IPS-15b (cell line): ENCODE measurements at regions not wholly inside any gene's neighbourhood (a gene's known extent, or its start where the extent isn't known, plus 50 kb on each side); places are given as distances from the start of the nearest gene placed in this dataset.
"Not testable (repeated sequence)": the region's sequence is repeated elsewhere in the genome, so short reads cannot be mapped to it uniquely, and the experiment has no call there.

Source experiments
- H3K27me3 ChIP-seq: one replicate; pipeline ENCODE4 v1.6.1; 2013; ENCODE audit warnings: low read length; ENCODE audit not compliant: control insufficient read depth, insufficient read depth
- H3K36me3 ChIP-seq: one replicate; pipeline ENCODE4 v1.6.1; 2013; ENCODE audit warnings: low read length; ENCODE audit not compliant: control insufficient read depth, insufficient read depth
- H3K4me1 ChIP-seq: one replicate; pipeline ENCODE4 v1.6.1; 2013; ENCODE audit warnings: mild to moderate bottlenecking, low read length; ENCODE audit not compliant: control insufficient read depth, insufficient read depth
- H3K4me3 ChIP-seq: one replicate; pipeline ENCODE4 v1.5.1; 2013; ENCODE audit warnings: low read depth, low read length
- H3K9ac ChIP-seq: one replicate; pipeline ENCODE4 v1.6.1; 2013; ENCODE audit warnings: low read depth, mild to moderate bottlenecking, low read length
- H3K9me3 ChIP-seq: one replicate; pipeline ENCODE4 v1.6.1; 2013; ENCODE audit warnings: mild to moderate bottlenecking, low read length; ENCODE audit not compliant: control insufficient read depth, insufficient read depth

- H3K4me1 ChIP-seq, result no peaks in the 10 kb centered on the region
- no peaks in the 10 kb centered on the region for H3K27me3 ChIP-seq
- no peak overlapping the region for H3K4me3 ChIP-seq
- no peak overlapping the region for H3K9ac ChIP-seq
- no peaks in the 10 kb centered on the region for H3K36me3 ChIP-seq
- no peaks in the 10 kb centered on the region for H3K9me3 ChIP-seq
Measured at GRCh38 chr13:71382285-71382684, 484.7 kb downstream of the DACH1 start.

GRCh38 chr13:71380191-71380590 is 486.8 kb downstream of the DACH1 start:
- Histone ChIP-seq H3K36me3 (no peaks in the 10 kb centered on the region), H3K9me3 (no peaks in the 10 kb centered on the region), H3K4me3 (no peak overlapping the region), H3K27me3 (no peaks in the 10 kb centered on the region), H3K9ac (no peak overlapping the region), H3K4me1 (no peaks in the 10 kb centered on the region)

GRCh38 chr13:71378961-71379905 is 487.8 kb downstream of the DACH1 start:
- no peaks in the 10 kb centered on the region for H3K4me1 ChIP-seq
- no peaks in the 10 kb centered on the region for H3K36me3 ChIP-seq
- H3K27me3 ChIP-seq, result no peaks in the 10 kb centered on the region
- no peak overlapping the region for H3K4me3 ChIP-seq
- H3K9me3 ChIP-seq, result no peaks in the 10 kb centered on the region
- H3K9ac ChIP-seq, result no peak overlapping the region

- Histone ChIP-seq H3K36me3 (no peaks in the 10 kb centered on the region), H3K9me3 (no peaks in the 10 kb centered on the region), H3K4me1 (no peaks in the 10 kb centered on the region), H3K9ac (no peak overlapping the region), H3K4me3 (no peak overlapping the region), H3K27me3 (no peaks in the 10 kb centered on the region)
Measured at GRCh38 chr13:71374471-71375049, 492.4 kb downstream of the DACH1 start.

GRCh38 chr13:71368336-71368735 is 498.7 kb downstream of the DACH1 start:
- Histone ChIP-seq H3K27me3 (no peaks in the 10 kb centered on the region), H3K9me3 (no peaks in the 10 kb centered on the region), H3K9ac (no peak overlapping the region), H3K4me3 (no peak overlapping the region), H3K4me1 (no peaks in the 10 kb centered on the region), H3K36me3 (no peaks in the 10 kb centered on the region)

GRCh38 chr13:71360041-71360440 is 507.0 kb downstream of the DACH1 start:
- Histone ChIP-seq H3K27me3 (no peaks in the 10 kb centered on the region), H3K9me3 (no peaks in the 10 kb centered on the region), H3K4me1 (no peaks in the 10 kb centered on the region), H3K9ac (no peak overlapping the region), H3K4me3 (no peak overlapping the region), H3K36me3 (no peaks in the 10 kb centered on the region)

GRCh38 chr13:71359641-71360040 is 507.4 kb downstream of the DACH1 start:
- no peak overlapping the region for H3K9ac ChIP-seq
- H3K36me3 ChIP-seq, result no peaks in the 10 kb centered on the region
- no peaks in the 10 kb centered on the region for H3K27me3 ChIP-seq
- no peaks in the 10 kb centered on the region for H3K4me1 ChIP-seq
- no peaks in the 10 kb centered on the region for H3K9me3 ChIP-seq
- H3K4me3 ChIP-seq, result no peak overlapping the region

- Histone ChIP-seq H3K4me1 (no peaks in the 10 kb centered on the region), H3K36me3 (no peaks in the 10 kb centered on the region), H3K9me3 (no peaks in the 10 kb centered on the region), H3K27me3 (no peaks in the 10 kb centered on the region), H3K4me3 (no peak overlapping the region), H3K9ac (no peak overlapping the region)
Measured at GRCh38 chr13:71358218-71358617, 508.8 kb downstream of the DACH1 start.

GRCh38 chr13:71355010-71355409 is 512.0 kb downstream of the DACH1 start:
- Histone ChIP-seq H3K36me3 (no peaks in the 10 kb centered on the region), H3K4me1 (no peaks in the 10 kb centered on the region), H3K27me3 (no peaks in the 10 kb centered on the region), H3K9ac (no peak overlapping the region), H3K9me3 (no peaks in the 10 kb centered on the region), H3K4me3 (no peak overlapping the region)

GRCh38 chr13:71350886-71351285 is 516.1 kb downstream of the DACH1 start:
- Histone ChIP-seq H3K36me3 (no peaks in the 10 kb centered on the region), H3K27me3 (no peaks in the 10 kb centered on the region), H3K9me3 (no peaks in the 10 kb centered on the region), H3K9ac (no peak overlapping the region), H3K4me3 (no peak overlapping the region), H3K4me1 (no peaks in the 10 kb centered on the region)

GRCh38 chr13:71345856-71346255 is 521.1 kb downstream of the DACH1 start:
- not testable (repeated sequence) for H3K4me1 ChIP-seq, H3K9ac ChIP-seq, H3K4me3 ChIP-seq, H3K36me3 ChIP-seq, H3K27me3 ChIP-seq, H3K9me3 ChIP-seq

- Histone ChIP-seq H3K9ac (no peak overlapping the region), H3K4me1 (no peaks in the 10 kb centered on the region), H3K4me3 (no peak overlapping the region), H3K36me3 (no peaks in the 10 kb centered on the region), H3K27me3 (no peaks in the 10 kb centered on the region), H3K9me3 (no peaks in the 10 kb centered on the region)
Measured at GRCh38 chr13:71339736-71340135, 527.3 kb downstream of the DACH1 start.
